ENCODE measurements at regions not wholly inside any gene's neighbourhood (a gene's known extent, or its start where the extent isn't known, plus 50 kb on each side); places are given as distances from the start of the nearest gene placed in this dataset.

DNA sequence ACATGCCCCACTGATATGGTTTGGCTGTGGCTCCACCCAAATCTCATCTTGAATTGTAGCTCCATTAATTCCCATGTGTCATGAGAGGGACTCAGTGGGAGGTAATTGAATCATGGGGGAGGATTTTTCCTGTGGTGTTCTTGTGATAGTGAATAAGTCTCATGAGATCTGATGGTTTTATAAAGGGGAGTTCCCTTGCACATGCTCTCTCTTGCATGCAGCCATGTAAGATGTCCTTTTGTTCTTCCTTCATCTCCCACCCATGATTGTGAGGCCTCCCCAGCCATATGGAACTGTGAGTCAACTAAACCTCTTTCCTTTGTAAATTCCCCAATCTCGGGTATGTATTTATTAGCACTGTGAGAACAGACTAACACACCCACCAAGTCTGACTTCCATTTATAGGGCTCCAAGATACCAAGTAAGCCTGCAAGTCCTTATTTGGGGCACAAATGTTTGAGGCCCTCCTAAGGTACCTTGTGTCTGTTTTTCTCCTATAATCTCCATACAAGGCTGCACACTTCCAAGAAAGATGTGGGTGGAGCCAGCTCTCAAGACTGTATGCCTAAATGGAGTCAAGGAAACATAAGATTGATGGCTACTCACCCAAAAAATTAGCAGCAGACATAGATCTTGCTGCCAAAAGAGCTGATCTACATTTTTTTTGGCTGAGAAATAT is 364.7 kb downstream of the TXNL1 start:
- DNase-seq (no peak), ATAC-seq (no peak)
- Histone ChIP-seq H3K4me3 (no peak overlapping the region), H3K27me3 (no peaks in the 10 kb centered on the region), H3K36me3 (no peaks in the 10 kb centered on the region), H3K4me1 (no peaks in the 10 kb centered on the region), H3K27ac (no peak overlapping the region), H3K9me3 (no peaks in the 10 kb centered on the region)
- no peak for TF ChIP-seq CTCF (IDR thresholded peaks at IDR 0.05)
- intact Hi-C loops (cut with DNase I), result no loop called here

DNA sequence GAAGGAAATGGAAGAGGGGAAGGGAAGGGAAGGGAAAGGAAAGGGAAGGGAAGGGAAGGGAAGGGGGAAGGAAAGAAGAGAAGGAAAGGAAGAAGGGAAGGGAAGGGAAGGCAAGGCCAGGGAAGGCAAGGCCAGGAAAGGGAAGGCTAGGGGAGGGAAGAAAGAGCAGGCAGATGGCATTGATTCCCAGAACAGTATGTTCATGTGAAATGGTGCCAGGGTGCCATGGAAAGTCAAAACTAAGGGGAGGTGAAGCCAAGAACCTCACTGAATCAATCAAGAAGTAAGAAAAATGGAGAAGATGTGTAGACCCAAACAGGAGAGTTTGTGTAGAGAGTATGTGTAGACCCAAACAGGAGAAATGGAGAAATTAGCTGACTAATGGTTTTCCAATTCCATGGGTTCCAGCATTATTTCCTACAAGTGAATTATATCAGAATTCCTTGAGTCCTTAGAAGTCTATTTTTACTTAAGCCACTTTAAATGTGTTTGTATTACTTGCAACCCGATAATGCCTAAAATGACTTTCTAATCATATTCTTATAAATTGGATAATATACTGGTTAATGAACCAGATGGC is 367.6 kb downstream of the TXNL1 start:
- DNase-seq, result no peak
- no peak overlapping the region for H3K4me3 ChIP-seq
- intact Hi-C loops (cut with DNase I), result no loop called here

DNA sequence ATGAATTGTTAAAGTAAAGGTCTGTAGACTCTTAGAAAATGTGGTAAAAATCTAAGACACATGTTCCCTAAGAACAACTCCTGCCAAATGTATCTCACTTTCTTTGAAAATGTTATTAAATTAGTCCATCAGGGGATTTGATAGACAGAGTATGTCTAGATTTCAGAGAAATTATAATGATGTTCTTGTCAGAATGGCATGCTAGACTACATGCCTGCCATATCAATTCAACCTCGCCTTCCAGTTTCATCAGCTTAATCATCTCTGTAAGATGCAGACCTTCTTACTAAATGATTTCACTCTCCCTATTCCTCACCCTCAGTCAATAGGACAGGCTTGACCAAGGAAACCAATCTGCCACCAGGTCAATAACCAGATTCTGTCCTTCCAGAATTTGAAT is 368.4 kb downstream of the TXNL1 start:
- no peaks in the 10 kb centered on the region for H3K9me3 ChIP-seq
- H3K27ac ChIP-seq, result no peak overlapping the region
- no peaks in the 10 kb centered on the region for H3K27me3 ChIP-seq
- H3K4me1 ChIP-seq, result no peaks in the 10 kb centered on the region
- DNase-seq (no peak), ATAC-seq (no peak)
- no peak overlapping the region for H3K4me3 ChIP-seq
- intact Hi-C loops (cut with DNase I), result no loop called here
- no peak for TF ChIP-seq CTCF (IDR thresholded peaks at IDR 0.05)
- H3K36me3 ChIP-seq, result no peaks in the 10 kb centered on the region

More for the DNA sequence above, 367.6 kb downstream of the TXNL1 start:
- H3K9me3 ChIP-seq, result no peaks in the 10 kb centered on the region
- H3K4me1 ChIP-seq, result no peaks in the 10 kb centered on the region
- ATAC-seq, result no peak
- H3K27ac ChIP-seq, result no peak overlapping the region
- no peaks in the 10 kb centered on the region for H3K36me3 ChIP-seq
- TF ChIP-seq CTCF (IDR thresholded peaks at IDR 0.05), result no peak
- no peaks in the 10 kb centered on the region for H3K27me3 ChIP-seq

DNA sequence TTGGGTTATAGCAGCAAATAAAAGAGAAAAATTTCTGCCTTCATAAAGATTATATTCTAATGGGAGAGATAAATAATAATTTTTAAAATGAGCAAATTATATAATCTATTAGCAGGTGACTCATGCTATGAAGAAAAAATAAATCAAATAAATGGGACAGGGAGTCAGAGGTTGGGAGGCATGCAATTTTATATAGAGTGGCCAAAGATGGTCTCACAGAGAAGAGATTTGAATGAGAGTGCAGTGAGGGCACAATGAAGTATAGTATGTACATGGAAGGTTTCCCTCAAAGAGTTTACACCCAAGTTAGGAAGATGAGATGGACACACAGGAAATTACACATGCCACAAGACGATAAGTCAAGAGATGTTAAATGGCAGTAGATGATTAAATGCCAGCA is 369.4 kb downstream of the TXNL1 start:
- no peak for TF ChIP-seq CTCF (IDR thresholded peaks at IDR 0.05)
- no peak overlapping the region for H3K4me3 ChIP-seq
- no peak for ATAC-seq
- no peak overlapping the region for H3K27ac ChIP-seq
- no peaks in the 10 kb centered on the region for H3K36me3 ChIP-seq
- no peaks in the 10 kb centered on the region for H3K27me3 ChIP-seq
- intact Hi-C loops (cut with DNase I), result no loop called here
- no peak for DNase-seq
- H3K4me1 ChIP-seq, result no peaks in the 10 kb centered on the region
- H3K9me3 ChIP-seq, result no peaks in the 10 kb centered on the region

DNA sequence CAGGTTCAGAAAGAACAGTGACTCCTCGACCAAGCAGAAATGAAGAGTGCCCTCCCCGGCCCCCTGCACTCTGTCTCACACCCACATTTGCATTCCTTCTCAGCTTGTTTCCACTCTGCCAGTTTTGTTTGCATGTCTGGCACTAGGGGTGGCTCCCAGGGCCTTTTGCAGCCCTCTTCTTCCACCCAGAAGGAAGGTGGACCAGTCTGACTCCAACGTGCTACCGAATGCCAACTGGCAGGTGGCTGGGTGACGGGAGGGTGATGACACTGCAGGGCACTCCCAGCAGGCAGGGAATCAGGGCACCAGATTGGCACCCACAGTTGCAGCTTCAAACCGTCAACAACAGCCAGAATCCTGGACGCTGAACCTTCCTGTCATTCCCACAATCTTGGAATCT is 371.1 kb downstream of the TXNL1 start:
- Histone ChIP-seq H3K27me3 (no peaks in the 10 kb centered on the region), H3K9me3 (no peaks in the 10 kb centered on the region), H3K4me3 (no peak overlapping the region), H3K27ac (no peak overlapping the region), H3K36me3 (no peaks in the 10 kb centered on the region), H3K4me1 (no peaks in the 10 kb centered on the region)
- ATAC-seq, result no peak
- intact Hi-C loops (cut with DNase I), result no loop called here
- peak in 1 of 4 donors; percentile 42 for DNase-seq
- TF ChIP-seq CTCF (IDR thresholded peaks at IDR 0.05), result no peak
